B cell (primary cell): ENCODE measurements at regions not wholly inside any gene's neighbourhood (a gene's known extent, or its start where the extent isn't known, plus 50 kb on each side); places are given as distances from the start of the nearest gene placed in this dataset.

Experiments
- ATAC-seq: fragments of 200-7000 bp; cut with Tn5 transposase; one replicate; pipeline ENCODE4 v1.10.0; 2021; ENCODE audit warnings: low read depth, mild to moderate bottlenecking, moderate number of reproducible peaks, moderate library complexity
- CTCF ChIA-PET: fragments of 350-600 bp; sonication (Branson Sonifier 250); formaldehyde crosslinking; loops from one replicate; lab custom pipeline; 2021; ENCODE audit warnings: antibody characterized with exemption, inconsistent platforms; lab: Charles Lee
- POLR2A ChIA-PET: fragments of 350-600 bp; sonication (Branson Sonifier 250); formaldehyde crosslinking; loops from one replicate; lab custom pipeline; 2021; ENCODE audit warnings: antibody characterized with exemption; lab: Charles Lee
- DNase-seq: peaks from one replicate; pipeline ENCODE4 v3.0.0; 2013
- H2AFZ ChIP-seq: 2 replicates; pipeline ENCODE4 v1.6.1; 2012; ENCODE audit warnings: mild to moderate bottlenecking, low read depth, low read length; ENCODE audit not compliant: insufficient read depth, poor library complexity, severe bottlenecking
- H3K27ac ChIP-seq, 2 donors: 1 replicate in 1 of 2; 2 replicates in 1 of 2; pipeline ENCODE4 v1.5.1; 2012 to 2013; ENCODE audit warnings: low read length in 2 of 2, mild to moderate bottlenecking in 2 of 2, moderate library complexity in 1 of 2
- H3K27me3 ChIP-seq, 4 experiments: fragments of 200-600 bp in 1 of 4; sonication (generic) in 1 of 4; replicated peaks in 1 of 4; 1 replicate in 2 of 4; 2 replicates in 2 of 4; pipeline versions ENCODE4 v1.6.1 to v1.7.0; 2013 to 2016; ENCODE audit warnings: low read length in 3 of 4, mild to moderate bottlenecking in 2 of 4, mixed read lengths in 1 of 4, moderate library complexity in 1 of 4; ENCODE audit not compliant: insufficient read depth in 4 of 4, control insufficient read depth in 3 of 4; ENCODE audit errors: control extremely low read depth in 1 of 4
- H3K36me3 ChIP-seq, 2 experiments: replicated peaks in 1 of 2; 1 replicate in 1 of 2; 2 replicates in 1 of 2; pipeline versions ENCODE4 v1.6.1 to v1.7.1; 2013; ENCODE audit warnings: low read length in 1 of 2; ENCODE audit not compliant: insufficient read depth in 2 of 2, control insufficient read depth in 1 of 2; ENCODE audit errors: control extremely low read depth in 1 of 2, extremely low read depth in 1 of 2
- H3K4me1 ChIP-seq, 2 donors: fragments of 200-600 bp in 1 of 2; sonication (generic) in 1 of 2; 1 replicate in 1 of 2; 2 replicates in 1 of 2; pipeline versions ENCODE4 v1.5.1 to v1.6.1; 2013 to 2017; ENCODE audit warnings: low read length in 2 of 2; ENCODE audit not compliant: control insufficient read depth in 2 of 2, insufficient read depth in 2 of 2
- H3K4me2 ChIP-seq: replicated peaks from 2 replicates; pipeline ENCODE3; 2012; ENCODE audit warnings: mild to moderate bottlenecking, low read depth, low read length; ENCODE audit not compliant: poor library complexity, severe bottlenecking
- H3K4me3 ChIP-seq, 5 experiments: fragments of 200-600 bp in 1 of 5; sonication (generic) in 1 of 5; 1 replicate in 3 of 5; 2 replicates in 2 of 5; pipeline versions ENCODE4 v1.5.1 to v1.7.0; 2011 to 2016; ENCODE audit warnings: low read length in 4 of 5, mild to moderate bottlenecking in 4 of 5, low read depth in 2 of 5, control low read depth in 1 of 5, moderate library complexity in 1 of 5; ENCODE audit not compliant: insufficient read depth in 1 of 5; ENCODE audit errors: control extremely low read depth in 1 of 5, extremely low read depth in 1 of 5
- H3K79me2 ChIP-seq: fragments of 200-600 bp; sonication (generic); one replicate; pipeline ENCODE4 v1.6.0; 2016; ENCODE audit warnings: low read length; ENCODE audit not compliant: control insufficient read depth, insufficient read depth
- H3K9ac ChIP-seq: fragments of 200-600 bp; sonication (generic); 2 replicates; pipeline ENCODE4 v1.6.1; 2017; ENCODE audit warnings: mild to moderate bottlenecking, low read length, moderate library complexity
- H3K9me3 ChIP-seq, 3 donors: one replicate each; pipeline versions ENCODE4 v1.6.1 to v1.7.1; 2013; ENCODE audit warnings: low read length in 2 of 3; ENCODE audit not compliant: control insufficient read depth in 2 of 3, insufficient read depth in 1 of 3; ENCODE audit errors: control extremely low read depth in 1 of 3
- H4K20me1 ChIP-seq: 2 replicates; pipeline ENCODE4 v1.6.0; 2012; ENCODE audit warnings: mild to moderate bottlenecking, low read length; ENCODE audit not compliant: insufficient read depth, control insufficient read depth, poor library complexity, severe bottlenecking
- H3K27ac Mint-ChIP-seq: one replicate; pipeline ENCODE4 v1.8.0; 2021; ENCODE audit warnings: mixed read lengths
- H3K27me3 Mint-ChIP-seq: one replicate; pipeline ENCODE4 v1.8.0; 2021; ENCODE audit warnings: mixed read lengths
- H3K4me1 Mint-ChIP-seq: one replicate; pipeline ENCODE4 v1.8.0; 2021; ENCODE audit warnings: mixed read lengths
- H3K4me3 Mint-ChIP-seq: one replicate; pipeline ENCODE4 v1.8.0; 2021; ENCODE audit warnings: mixed read lengths
- H3K9me3 Mint-ChIP-seq: one replicate; pipeline ENCODE4 v1.8.0; 2022; ENCODE audit warnings: mixed read lengths; ENCODE audit not compliant: insufficient read depth
- EZH2 ChIP-seq: IDR thresholded peaks from 2 replicates; pipeline ENCODE4 v1.6.1; 2012; ENCODE audit warnings: borderline replicate concordance, low read depth, mild to moderate bottlenecking, moderate library complexity, low read length; ENCODE audit not compliant: insufficient read depth, poor library complexity, severe bottlenecking
- WGBS: methylation state at CpG from one replicate; pipeline ENCODE4 v1.1.5; 2013; ENCODE audit warnings: missing lambda C conversion rate; ENCODE audit not compliant: insufficient coverage; 5-methylcytosine and 5-hydroxymethylcytosine counted together
- intact Hi-C: fragments of 100-400 bp; cut with micrococcal nuclease; formaldehyde crosslinking; loops from one replicate; pipeline ENCODE4 v1.10.0; 2022
- TF ChIP-seq, protein P1 (sequence below): fragments of 200-600 bp; IDR thresholded peaks from one replicate; pipeline ENCODE4 v1.8.0; 2022; ENCODE audit warnings: antibody characterized with exemption, mild to moderate bottlenecking

DNA sequence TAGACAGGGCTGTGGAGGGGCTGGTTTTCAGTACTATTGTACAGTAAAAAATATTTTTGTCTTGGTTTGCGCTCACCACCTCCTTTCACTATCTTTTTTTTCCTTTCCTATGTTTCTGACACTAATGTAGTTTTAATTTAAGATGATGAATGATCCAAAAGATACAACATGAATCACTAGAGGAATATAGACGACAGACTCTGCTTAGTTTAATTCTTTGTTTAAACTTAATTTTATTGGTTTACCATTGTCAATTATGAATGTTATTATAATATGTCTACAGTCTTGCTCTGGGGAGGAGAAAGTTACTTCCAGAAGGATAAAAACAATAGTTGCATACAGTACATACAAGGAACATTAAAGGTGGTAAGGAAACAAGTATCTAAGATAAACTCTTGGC is 682.4 kb upstream of the ADGRL4 start:
- ATAC-seq = no peak
- Histone ChIP-seq H3K27me3 (no peaks in the 10 kb centered on the region), H3K9me3 (peaks cover 0 to 7% (median 0%) of the 10 kb centered on the region in 3 donors), H3K27ac (no peak overlapping the region), H2AFZ (no peak overlapping the region), H3K4me1 (no peaks in the 10 kb centered on the region), H3K9ac (no peak overlapping the region), H3K79me2 (no peaks in the 10 kb centered on the region), H4K20me1 (no peaks in the 10 kb centered on the region), H3K36me3 (no peaks in the 10 kb centered on the region), H3K4me2 (no peak overlapping the region), H3K4me3 (no peak overlapping the region)
- POLR2A ChIA-PET = no interaction called here
- Mint-ChIP-seq H3K9me3 (peaks cover 2% of the 10 kb centered on the region), H3K27ac (no peak overlapping the region), H3K4me1 (no peaks in the 10 kb centered on the region), H3K4me3 (no peak overlapping the region), H3K27me3 (no peaks in the 10 kb centered on the region)
- no CpG with 5 or more reads among the region's 2 CpGs for WGBS
- TF ChIP-seq EZH2 = no peak
- TF ChIP-seq, protein P1, sequence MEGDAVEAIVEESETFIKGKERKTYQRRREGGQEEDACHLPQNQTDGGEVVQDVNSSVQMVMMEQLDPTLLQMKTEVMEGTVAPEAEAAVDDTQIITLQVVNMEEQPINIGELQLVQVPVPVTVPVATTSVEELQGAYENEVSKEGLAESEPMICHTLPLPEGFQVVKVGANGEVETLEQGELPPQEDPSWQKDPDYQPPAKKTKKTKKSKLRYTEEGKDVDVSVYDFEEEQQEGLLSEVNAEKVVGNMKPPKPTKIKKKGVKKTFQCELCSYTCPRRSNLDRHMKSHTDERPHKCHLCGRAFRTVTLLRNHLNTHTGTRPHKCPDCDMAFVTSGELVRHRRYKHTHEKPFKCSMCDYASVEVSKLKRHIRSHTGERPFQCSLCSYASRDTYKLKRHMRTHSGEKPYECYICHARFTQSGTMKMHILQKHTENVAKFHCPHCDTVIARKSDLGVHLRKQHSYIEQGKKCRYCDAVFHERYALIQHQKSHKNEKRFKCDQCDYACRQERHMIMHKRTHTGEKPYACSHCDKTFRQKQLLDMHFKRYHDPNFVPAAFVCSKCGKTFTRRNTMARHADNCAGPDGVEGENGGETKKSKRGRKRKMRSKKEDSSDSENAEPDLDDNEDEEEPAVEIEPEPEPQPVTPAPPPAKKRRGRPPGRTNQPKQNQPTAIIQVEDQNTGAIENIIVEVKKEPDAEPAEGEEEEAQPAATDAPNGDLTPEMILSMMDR = no peak
- no peak for DNase-seq
- intact Hi-C loops = no loop called here
- CTCF ChIA-PET = no interaction called here

DNA sequence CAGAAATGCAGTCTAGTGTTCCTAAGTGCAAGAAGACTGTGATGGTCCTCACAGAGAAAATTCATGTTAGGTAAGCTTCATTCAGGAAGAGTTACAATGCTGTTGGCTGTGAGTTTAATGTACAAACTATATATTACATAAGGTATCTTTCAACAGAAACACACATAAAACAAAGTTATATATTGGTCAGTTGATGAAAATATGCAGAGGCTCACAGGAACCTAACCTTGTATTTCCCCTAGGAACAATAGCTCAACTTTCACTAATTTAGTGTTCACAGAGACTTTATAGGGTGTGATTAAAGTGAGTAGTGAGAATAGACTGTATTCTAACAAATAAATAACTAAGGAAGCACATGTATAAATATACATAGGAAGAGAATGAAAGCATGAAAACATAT is 676.9 kb upstream of the ADGRL4 start:
- H3K4me3 Mint-ChIP-seq = no peak overlapping the region
- Histone ChIP-seq H3K27me3 (no peaks in the 10 kb centered on the region), H3K4me3 (no peak overlapping the region), H3K4me2 (no peak overlapping the region), H3K9ac (no peak overlapping the region), H3K4me1 (no peaks in the 10 kb centered on the region), H3K9me3 (peaks cover 0 to 2% (median 1%) of the 10 kb centered on the region in 3 donors), H3K27ac (no peak overlapping the region), H3K36me3 (no peaks in the 10 kb centered on the region), H2AFZ (no peak overlapping the region), H3K79me2 (no peaks in the 10 kb centered on the region), H4K20me1 (no peaks in the 10 kb centered on the region)
- DNase-seq (no peak), ATAC-seq (no peak)
- H3K9me3 Mint-ChIP-seq = peaks cover 2% of the 10 kb centered on the region
- ChIA-PET POLR2A (no interaction called here), CTCF (no interaction called here)
- intact Hi-C loops = no loop called here
- TF ChIP-seq EZH2 = no peak
- TF ChIP-seq, protein P1 = no peak
- H3K4me1 Mint-ChIP-seq = no peaks in the 10 kb centered on the region
- no peaks in the 10 kb centered on the region for H3K27me3 Mint-ChIP-seq
- no peak overlapping the region for H3K27ac Mint-ChIP-seq
